ENCODE measurements at regions not wholly inside any gene's neighbourhood (a gene's known extent, or its start where the extent isn't known, plus 50 kb on each side); places are given as distances from the start of the nearest gene placed in this dataset.

GRCh38 chr4:136554033-136554432 lies 978.3 kb downstream of the PCDH18 start:
- H3K9me3 Mint-ChIP-seq = peaks cover 41% of the 10 kb centered on the region
- H3K4me1 Mint-ChIP-seq (ENCODE audit: low read depth) = no peaks in the 10 kb centered on the region
- H3K27ac Mint-ChIP-seq = no peak overlapping the region
- no peak overlapping the region for H3K4me3 Mint-ChIP-seq
- DNase-seq = no peak
- TF ChIP-seq, protein P1, sequence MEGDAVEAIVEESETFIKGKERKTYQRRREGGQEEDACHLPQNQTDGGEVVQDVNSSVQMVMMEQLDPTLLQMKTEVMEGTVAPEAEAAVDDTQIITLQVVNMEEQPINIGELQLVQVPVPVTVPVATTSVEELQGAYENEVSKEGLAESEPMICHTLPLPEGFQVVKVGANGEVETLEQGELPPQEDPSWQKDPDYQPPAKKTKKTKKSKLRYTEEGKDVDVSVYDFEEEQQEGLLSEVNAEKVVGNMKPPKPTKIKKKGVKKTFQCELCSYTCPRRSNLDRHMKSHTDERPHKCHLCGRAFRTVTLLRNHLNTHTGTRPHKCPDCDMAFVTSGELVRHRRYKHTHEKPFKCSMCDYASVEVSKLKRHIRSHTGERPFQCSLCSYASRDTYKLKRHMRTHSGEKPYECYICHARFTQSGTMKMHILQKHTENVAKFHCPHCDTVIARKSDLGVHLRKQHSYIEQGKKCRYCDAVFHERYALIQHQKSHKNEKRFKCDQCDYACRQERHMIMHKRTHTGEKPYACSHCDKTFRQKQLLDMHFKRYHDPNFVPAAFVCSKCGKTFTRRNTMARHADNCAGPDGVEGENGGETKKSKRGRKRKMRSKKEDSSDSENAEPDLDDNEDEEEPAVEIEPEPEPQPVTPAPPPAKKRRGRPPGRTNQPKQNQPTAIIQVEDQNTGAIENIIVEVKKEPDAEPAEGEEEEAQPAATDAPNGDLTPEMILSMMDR (IDR thresholded peaks at IDR 0.05) = no peak
- H3K36me3 Mint-ChIP-seq (ENCODE audit: low read depth) = no peaks in the 10 kb centered on the region
- H3K27me3 Mint-ChIP-seq (ENCODE audit: insufficient read depth) = no peaks in the 10 kb centered on the region

DNA sequence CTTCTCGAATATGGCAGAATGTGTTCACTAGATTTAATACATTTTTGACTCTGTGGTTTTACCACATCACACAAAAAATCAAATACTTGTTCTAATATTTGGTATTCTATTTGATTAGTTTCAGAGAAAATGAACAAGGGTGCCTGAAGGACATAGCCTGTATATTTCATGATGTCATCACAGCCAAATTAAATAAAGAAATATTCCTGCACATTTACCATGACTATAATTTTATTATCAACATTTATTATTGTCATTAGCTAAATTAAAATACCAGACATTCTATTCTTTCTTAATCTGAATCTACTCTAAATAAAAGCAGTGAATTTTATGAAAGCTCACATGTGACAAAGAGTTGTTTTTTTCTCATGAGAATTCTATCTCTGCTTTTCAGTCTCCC lies 980.5 kb downstream of the PCDH18 start:
- no peaks in the 10 kb centered on the region for H3K4me1 Mint-ChIP-seq (ENCODE audit: low read depth)
- peaks cover 41% of the 10 kb centered on the region for H3K9me3 Mint-ChIP-seq
- H3K36me3 Mint-ChIP-seq (ENCODE audit: low read depth) = no peaks in the 10 kb centered on the region
- H3K4me3 Mint-ChIP-seq = no peak overlapping the region
- H3K27me3 Mint-ChIP-seq (ENCODE audit: insufficient read depth) = no peaks in the 10 kb centered on the region
- TF ChIP-seq, protein P1 (IDR thresholded peaks at IDR 0.05) = no peak
- DNase-seq = no peak
- H3K27ac Mint-ChIP-seq = no peak overlapping the region

DNA sequence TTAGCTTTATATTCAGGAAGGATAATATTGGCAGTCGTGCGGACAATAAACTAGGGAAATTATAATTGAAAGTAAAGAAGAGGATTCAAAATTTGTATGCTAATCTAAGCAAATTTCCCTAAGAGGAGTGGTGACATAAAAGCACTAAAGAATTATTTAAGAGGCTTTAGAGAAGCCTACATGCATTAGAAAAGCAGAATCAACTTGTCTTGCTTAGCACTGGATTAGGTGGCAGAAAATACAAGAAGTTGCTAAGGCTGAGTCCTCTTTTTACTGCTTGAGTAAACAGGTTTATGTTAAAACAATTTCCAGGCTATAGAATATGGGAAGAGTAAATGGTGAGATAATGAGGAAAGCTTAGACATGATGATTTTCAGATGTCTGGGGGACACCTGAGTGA lies 991.5 kb downstream of the PCDH18 start:
- Mint-ChIP-seq H3K27ac (no peak overlapping the region), H3K4me3 (no peak overlapping the region), H3K27me3 (ENCODE audit: insufficient read depth) (no peaks in the 10 kb centered on the region), H3K36me3 (ENCODE audit: low read depth) (no peaks in the 10 kb centered on the region), H3K9me3 (peaks cover 23% of the 10 kb centered on the region), H3K4me1 (ENCODE audit: low read depth) (no peaks in the 10 kb centered on the region)
- DNase-seq = no peak
- TF ChIP-seq, protein P1 (IDR thresholded peaks at IDR 0.05) = no peak

DNA sequence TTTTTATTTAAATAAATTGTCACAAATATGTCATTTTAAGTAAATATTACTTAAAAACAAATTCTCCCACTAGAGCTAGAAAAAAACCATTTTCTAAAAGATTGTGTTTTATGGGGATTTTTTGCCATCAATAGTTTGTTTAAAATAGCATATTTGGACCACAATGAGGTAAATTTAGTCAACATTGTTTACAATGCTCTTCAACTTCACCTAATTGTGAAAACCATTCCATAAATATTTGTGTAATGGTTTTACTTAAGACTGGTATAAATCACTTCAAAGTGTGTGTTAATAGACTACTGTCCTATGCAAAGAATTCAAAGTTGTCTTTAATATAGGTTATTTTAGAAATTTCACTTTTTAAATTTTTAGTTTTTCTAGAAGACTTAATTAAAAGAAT lies 1004.2 kb downstream of the PCDH18 start:
- no peak overlapping the region for H3K27ac Mint-ChIP-seq
- H3K4me3 Mint-ChIP-seq = no peak overlapping the region
- H3K27me3 Mint-ChIP-seq (ENCODE audit: insufficient read depth) = no peaks in the 10 kb centered on the region
- DNase-seq = no peak
- TF ChIP-seq, protein P1 (IDR thresholded peaks at IDR 0.05) = no peak
- H3K4me1 Mint-ChIP-seq (ENCODE audit: low read depth) = no peaks in the 10 kb centered on the region
- H3K36me3 Mint-ChIP-seq (ENCODE audit: low read depth) = no peaks in the 10 kb centered on the region
- peaks cover 12% of the 10 kb centered on the region; the same call in 1 of the 2 replicates for H3K9me3 Mint-ChIP-seq

DNA sequence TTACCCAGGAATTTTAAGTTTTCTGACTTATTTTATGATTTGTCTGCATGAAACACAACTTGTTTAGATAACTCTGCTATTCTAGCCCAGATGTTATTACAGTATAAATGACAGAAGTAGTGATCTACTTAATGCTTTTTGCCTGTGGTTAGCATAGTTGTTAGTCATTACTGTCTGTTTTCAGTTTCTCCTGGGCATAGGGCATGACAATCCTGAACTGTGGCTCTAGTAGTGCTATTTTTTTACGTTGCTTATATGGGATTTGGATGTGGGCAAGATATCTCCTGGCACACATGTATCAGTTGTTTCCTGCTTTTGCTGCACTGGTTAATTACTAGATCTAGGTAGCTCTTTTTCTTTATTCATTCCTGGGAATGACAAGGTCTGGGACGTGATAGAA lies 1005.8 kb downstream of the PCDH18 start:
- Mint-ChIP-seq H3K4me3 (no peak overlapping the region), H3K27ac (no peak overlapping the region), H3K27me3 (ENCODE audit: insufficient read depth) (no peaks in the 10 kb centered on the region), H3K36me3 (ENCODE audit: low read depth) (no peaks in the 10 kb centered on the region), H3K9me3 (0 out of 2 replicates have a peak, but pooled peaks cover 6% of the 10 kb centered on the region), H3K4me1 (ENCODE audit: low read depth) (no peaks in the 10 kb centered on the region)
- TF ChIP-seq, protein P1 (IDR thresholded peaks at IDR 0.05) = no peak
- no peak for DNase-seq

DNA sequence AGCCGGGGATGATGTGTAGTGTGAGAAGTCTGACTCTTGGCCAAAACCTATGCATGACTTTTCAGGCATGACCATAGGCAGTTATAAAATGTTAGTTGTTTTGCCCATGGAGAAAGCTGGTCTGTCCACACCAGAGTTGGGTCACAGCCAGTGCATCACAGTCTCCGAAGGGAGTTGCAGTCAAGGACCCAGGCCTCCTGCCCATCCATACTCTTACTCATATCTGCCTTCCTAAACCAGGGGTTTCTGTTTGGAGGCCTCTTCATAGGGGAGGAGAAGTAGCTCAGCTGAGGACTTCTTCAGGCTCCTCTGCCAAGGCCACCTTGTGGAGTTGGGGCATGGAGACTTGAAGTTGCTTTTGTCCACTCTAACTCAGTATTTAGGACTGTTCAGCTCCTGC lies 1008.3 kb downstream of the PCDH18 start:
- TF ChIP-seq, protein P1 (IDR thresholded peaks at IDR 0.05) = no peak
- H3K27me3 Mint-ChIP-seq (ENCODE audit: insufficient read depth) = no peaks in the 10 kb centered on the region
- DNase-seq = no peak
- H3K4me3 Mint-ChIP-seq = no peak overlapping the region
- no peaks in the 10 kb centered on the region for H3K36me3 Mint-ChIP-seq (ENCODE audit: low read depth)
- H3K4me1 Mint-ChIP-seq (ENCODE audit: low read depth) = no peaks in the 10 kb centered on the region
- no peak overlapping the region for H3K27ac Mint-ChIP-seq
- peaks cover 18% of the 10 kb centered on the region for H3K9me3 Mint-ChIP-seq

Measured in HFFc6 (cell line).